NCI-H1417 treated with DMSO at 0.1 percent for 48 hours (cell line): ENCODE measurements at regions not wholly inside any gene's neighbourhood (a gene's known extent, or its start where the extent isn't known, plus 50 kb on each side); places are given as distances from the start of the nearest gene placed in this dataset.
"Not testable (repeated sequence)": the region's sequence is repeated elsewhere in the genome, so short reads cannot be mapped to it uniquely, and the experiment has no call there.

Source experiments
- DNase-seq: peaks from one replicate; lab custom pipeline; 2025; lab: John Stamatoyannopoulos, UW

- no peak for DNase-seq
These were observed 189.3 kb upstream of the GPRIN3 start for GRCh38 chr4:89496851-89497250.

DNA sequence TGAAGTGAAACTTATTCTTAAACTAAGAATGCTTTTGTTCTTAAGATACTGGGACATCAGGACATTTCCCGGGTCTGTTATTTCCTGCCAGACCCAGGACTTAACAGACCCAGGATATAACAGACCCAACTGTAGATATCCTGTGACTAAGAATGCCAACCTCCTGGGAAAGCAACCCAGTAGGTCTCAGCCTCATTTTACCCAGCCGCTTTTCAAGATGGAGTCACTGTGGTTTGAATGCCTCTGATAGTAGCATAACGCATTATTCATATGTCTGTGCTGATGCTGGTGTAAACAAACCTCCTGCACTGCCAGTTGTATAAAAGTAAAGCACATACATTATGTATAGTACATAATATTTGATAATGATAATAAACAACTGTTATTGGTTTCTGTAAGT is 185.8 kb upstream of the GPRIN3 start:
- no peak for DNase-seq

DNA sequence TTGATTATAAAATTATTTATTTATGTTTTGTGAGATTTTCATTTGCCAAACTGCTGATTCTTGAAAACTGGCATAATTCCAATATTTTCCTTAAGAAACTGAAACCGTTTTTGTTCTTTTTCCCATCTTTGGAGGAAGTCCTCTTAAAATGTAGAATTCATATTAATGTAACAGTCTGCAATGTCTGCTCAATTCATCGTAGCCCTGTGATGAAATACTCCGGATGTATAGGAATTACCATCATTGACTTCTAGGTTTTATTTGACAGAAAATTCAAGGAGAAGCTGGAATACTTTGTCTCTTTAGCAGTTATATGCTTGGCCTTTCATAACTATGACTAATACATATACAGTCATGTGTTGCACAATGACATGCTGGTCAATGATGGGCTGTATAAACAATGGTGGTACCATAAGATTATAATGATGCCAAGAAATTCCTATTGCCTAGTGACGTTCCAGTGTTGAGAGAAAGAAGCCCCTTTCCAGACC is 185.0 kb upstream of the GPRIN3 start:
- DNase-seq: no peak

- no peak for DNase-seq
These were observed 184.2 kb upstream of the GPRIN3 start for GRCh38 chr4:89491761-89492160.

DNA sequence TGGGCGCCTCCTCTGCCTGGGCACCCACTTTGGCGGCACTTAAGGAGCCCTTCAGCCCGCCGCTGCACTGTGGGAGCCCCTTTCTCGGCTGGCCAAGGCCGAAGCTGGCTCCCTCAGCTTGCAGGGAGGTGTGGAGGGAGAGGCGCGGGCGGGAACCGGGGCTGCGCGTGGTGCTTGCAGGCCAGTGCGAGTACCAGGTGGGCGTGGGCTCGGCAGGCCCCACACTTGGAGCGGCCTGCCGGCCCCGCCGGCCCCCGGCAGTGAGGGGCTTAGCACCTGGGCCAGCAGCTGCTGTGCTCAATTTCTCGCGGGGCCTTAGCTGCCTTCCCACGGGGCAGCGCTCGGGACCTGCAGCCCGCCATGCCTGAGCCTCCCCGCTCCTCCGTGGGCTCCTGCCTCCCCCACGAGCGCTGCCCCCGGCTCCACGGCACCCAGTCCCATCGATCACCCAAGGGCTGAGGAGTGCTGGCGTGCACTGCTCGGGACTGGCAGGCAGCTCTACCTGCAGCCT is 182.4 kb upstream of the GPRIN3 start:
- DNase-seq: not testable (repeated sequence)

DNA sequence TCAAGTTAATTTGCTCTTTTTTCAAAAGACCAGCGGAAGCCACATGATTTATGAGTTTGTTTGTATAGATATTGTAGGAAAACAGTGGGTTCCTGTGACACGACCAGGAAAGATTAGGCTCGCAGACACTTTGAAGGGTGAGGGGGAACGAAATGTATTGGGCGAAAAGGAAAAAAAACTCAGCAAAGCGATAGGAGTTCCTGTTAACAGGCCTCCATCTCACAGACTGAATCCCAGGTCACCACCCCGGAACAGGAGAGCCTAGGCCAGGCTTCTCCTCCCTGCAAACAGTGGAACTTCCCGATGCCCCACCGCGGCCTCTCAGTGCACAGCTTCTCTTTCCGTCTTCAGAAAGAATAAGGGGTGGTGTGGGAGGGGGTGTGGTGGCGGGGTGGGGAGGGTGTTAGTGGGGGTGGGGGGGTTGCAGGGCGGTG is 181.8 kb upstream of the GPRIN3 start:
- DNase-seq: no peak

DNA sequence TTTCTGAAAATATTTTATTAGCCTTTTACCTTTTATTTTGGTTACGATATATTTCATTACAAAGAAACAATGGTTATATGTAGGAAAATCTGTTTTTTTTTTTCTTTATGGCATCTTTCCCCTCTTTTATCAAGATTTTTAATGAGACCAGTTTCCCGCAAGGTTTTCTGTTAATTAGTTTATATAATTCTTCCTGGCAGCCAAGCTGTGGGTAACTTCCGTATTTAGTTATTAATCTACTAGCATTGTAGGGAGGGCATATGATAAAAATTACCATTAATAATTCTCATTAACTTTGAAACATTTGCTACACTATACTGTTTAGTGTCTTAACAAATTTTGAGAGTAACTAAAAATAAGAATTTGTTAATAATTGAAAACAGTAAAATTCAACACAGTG is 181.1 kb upstream of the GPRIN3 start:
- DNase-seq: no peak

DNA sequence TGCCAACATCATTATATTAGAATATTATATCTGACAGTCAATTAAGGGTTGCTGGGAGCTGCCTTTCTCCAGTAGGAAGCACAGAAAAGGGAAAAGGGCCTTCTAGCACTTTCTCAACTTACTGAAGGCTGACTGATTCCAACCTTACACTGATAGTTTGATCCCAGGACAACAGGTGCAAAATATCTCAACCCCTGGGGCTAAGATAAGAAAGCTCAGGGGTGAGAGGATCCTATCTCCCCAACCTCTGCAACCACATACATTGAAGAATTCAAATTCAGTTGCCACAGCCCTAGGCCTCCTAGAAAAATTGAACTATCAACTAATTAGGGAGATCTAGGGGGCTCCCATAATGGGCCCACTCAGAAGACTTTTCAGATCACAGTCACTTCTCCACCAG is 179.1 kb upstream of the GPRIN3 start:
- DNase-seq: no peak

DNA sequence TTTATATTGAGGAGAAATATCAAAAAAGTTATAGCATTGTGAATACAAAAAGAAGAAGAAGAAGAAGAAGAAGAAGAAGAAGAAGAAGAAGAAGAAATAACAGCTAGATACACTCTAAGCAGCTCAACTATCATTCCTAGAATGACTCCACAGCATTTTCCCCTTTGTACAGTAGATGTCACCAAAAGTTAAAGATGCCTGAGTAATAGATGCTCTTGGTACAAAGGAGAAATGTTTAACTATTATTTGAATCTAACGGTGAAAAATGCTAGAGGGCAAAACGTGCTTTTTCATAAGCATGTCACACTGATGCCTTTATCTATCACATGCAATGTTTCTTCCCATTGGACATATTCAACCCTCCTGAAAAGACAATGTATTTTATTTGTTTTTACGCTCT is 178.4 kb upstream of the GPRIN3 start:
- peak; percentile 12 for DNase-seq

- DNase-seq: no peak
These were observed 176.2 kb upstream of the GPRIN3 start for GRCh38 chr4:89483833-89484232.

- DNase-seq: no peak
These were observed 175.5 kb upstream of the GPRIN3 start for GRCh38 chr4:89482926-89483595.

GRCh38 chr4:89482251-89482650 is 174.7 kb upstream of the GPRIN3 start:
- DNase-seq: peak; percentile 33

- DNase-seq: no peak
These were observed 162.4 kb upstream of the GPRIN3 start for GRCh38 chr4:89469930-89470375.

- no peak for DNase-seq
These were observed 161.9 kb upstream of the GPRIN3 start for GRCh38 chr4:89469516-89469915.

DNA sequence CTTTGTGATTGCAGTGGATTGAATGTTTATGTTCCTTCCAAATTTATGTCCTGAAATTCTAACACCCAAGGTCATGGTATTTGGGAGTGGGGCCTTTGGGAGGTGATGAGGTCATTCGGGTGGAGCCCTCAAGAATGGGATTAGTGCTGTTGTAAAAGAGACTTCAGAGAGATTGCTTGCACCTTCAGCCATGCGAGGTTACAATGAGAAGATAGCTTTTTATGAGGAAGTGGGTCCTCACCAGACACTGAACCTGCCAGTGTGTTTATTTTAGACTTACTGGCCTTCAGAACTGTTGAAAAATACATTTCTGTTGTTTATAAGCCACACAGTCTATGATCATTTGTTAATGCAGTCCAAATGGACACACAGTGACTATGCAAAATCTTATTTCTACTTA is 161.0 kb upstream of the GPRIN3 start:
- no peak for DNase-seq

DNA sequence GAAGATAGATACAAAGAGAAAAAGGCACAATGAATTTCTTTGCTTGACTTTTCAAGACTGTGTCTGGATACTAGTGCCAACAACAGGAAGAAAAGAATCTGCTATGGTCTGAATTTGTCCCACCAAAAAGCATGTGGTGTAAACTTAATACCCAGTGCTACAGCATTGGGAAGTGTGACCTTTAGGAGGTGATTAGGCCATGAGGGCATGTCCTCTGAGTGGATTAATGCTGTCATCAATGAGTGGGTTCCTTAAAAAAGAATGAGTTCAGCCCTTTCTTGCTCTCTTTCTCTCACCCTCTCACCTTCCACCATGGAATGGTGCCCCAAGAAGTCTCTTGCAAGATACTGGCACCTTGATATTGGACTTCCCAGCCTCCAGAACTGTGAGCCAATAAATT is 155.7 kb upstream of the GPRIN3 start:
- no peak for DNase-seq

- DNase-seq: no peak
These were observed 139.9 kb upstream of the GPRIN3 start for GRCh38 chr4:89447543-89447942.

GRCh38 chr4:89446193-89446592 is 138.6 kb upstream of the GPRIN3 start:
- DNase-seq: no peak

GRCh38 chr4:89439533-89439932 is 131.9 kb upstream of the GPRIN3 start:
- no peak for DNase-seq

- DNase-seq: no peak
These were observed 130.7 kb upstream of the GPRIN3 start for GRCh38 chr4:89438102-89438831.

DNA sequence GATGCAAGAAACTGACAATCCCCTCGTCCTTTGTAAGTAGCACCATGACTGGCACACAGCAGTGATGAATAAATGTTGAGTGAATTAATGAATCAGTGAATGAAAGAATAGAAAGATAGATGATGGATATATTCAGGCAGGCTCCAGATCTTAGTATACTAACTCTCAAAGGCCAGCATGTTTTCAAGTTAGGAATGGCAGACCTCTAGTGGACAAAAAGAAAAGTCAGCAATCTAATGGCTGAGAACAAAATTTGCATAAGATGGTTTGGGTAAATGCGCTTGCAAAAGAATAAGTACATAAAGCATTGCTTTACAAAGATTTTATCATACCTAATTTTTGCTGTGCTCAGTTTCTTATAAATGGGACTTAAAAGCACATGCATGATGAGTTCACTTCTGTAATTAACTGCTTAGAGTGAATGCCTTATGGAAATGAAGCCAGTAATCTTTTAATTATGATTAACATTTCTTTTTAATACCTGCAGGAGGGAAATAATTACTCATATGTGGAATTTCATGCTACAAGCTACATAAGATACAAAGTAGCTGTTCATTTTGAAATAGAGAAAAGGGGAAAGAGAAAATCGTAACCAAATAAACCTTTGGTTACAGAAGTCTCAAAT is 126.9 kb upstream of the GPRIN3 start:
- DNase-seq: peak; percentile 66

GRCh38 chr4:89427782-89428181 is 120.2 kb upstream of the GPRIN3 start:
- DNase-seq: no peak

DNA sequence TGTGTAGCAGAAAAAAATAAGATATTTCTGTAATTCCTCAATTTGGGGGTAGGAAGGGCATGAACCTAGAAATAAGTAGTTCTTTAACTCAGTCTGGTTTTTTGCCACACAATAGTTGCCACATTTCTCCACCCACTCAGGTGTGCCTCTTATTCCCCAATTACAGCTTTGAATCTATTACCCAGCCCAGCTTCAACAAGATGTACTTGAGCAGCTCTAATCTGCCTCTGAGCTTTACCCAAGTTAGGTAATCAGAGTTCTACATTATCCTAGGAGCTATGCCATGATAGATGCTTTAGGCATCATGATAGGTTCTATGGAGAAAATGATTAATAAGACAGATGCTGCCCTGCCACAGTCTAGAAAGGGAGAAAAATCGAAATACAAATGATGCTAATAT is 117.4 kb upstream of the GPRIN3 start:
- DNase-seq: no peak
